Kasumi-1 (cell line): ENCODE measurements at regions not wholly inside any gene's neighbourhood (a gene's known extent, or its start where the extent isn't known, plus 50 kb on each side); places are given as distances from the start of the nearest gene placed in this dataset.
"Not testable (repeated sequence)": the region's sequence is repeated elsewhere in the genome, so short reads cannot be mapped to it uniquely, and the experiment has no call there.

Experiments
- DNase-seq, 2 experiments: peaks; one replicate each; lab custom pipeline; 2025; lab: John Stamatoyannopoulos, UW

- no peak for DNase-seq
These were observed 237.4 kb upstream of the ACVR2A start for GRCh38 chr2:147607379-147607778.

GRCh38 chr2:147603876-147604275 is 241.0 kb upstream of the ACVR2A start:
- no peak for DNase-seq

GRCh38 chr2:147603447-147603846 is 241.4 kb upstream of the ACVR2A start:
- DNase-seq: no peak

GRCh38 chr2:147600646-147601045 is 244.2 kb upstream of the ACVR2A start:
- no peak for DNase-seq

GRCh38 chr2:147600223-147600622 is 244.6 kb upstream of the ACVR2A start:
- no peak for DNase-seq

- DNase-seq: no peak
These were observed 249.6 kb upstream of the ACVR2A start for GRCh38 chr2:147595200-147595599.

- DNase-seq: no peak
These were observed 250.8 kb upstream of the ACVR2A start for GRCh38 chr2:147594038-147594437.

- DNase-seq: not testable (repeated sequence)
These were observed 252.0 kb upstream of the ACVR2A start for GRCh38 chr2:147592784-147593183.

- DNase-seq: no peak
These were observed 255.7 kb upstream of the ACVR2A start for GRCh38 chr2:147589127-147589526.

- DNase-seq: no peak
These were observed 256.6 kb upstream of the ACVR2A start for GRCh38 chr2:147588191-147588590.

GRCh38 chr2:147578529-147578928 is 266.3 kb upstream of the ACVR2A start:
- DNase-seq: no peak

GRCh38 chr2:147577998-147578380 is 266.8 kb upstream of the ACVR2A start:
- no peak for DNase-seq

- DNase-seq: no peak
These were observed 267.4 kb upstream of the ACVR2A start for GRCh38 chr2:147577323-147577997.

GRCh38 chr2:147575106-147575505 is 269.7 kb upstream of the ACVR2A start:
- no peak for DNase-seq

- DNase-seq: no peak
These were observed 272.2 kb upstream of the ACVR2A start for GRCh38 chr2:147572622-147573021.

- DNase-seq: no peak
These were observed 275.4 kb upstream of the ACVR2A start for GRCh38 chr2:147569426-147569825.

GRCh38 chr2:147568109-147568508 is 276.7 kb upstream of the ACVR2A start:
- DNase-seq: no peak

GRCh38 chr2:147567136-147567535 is 277.7 kb upstream of the ACVR2A start:
- no peak for DNase-seq

- peak; percentile 23 to 24 for DNase-seq
These were observed 283.9 kb upstream of the ACVR2A start for GRCh38 chr2:147560810-147561535.

GRCh38 chr2:147559070-147559725 is 285.6 kb upstream of the ACVR2A start:
- DNase-seq: no peak

GRCh38 chr2:147558620-147559019 is 286.2 kb upstream of the ACVR2A start:
- no peak for DNase-seq

GRCh38 chr2:147554521-147555107 is 290.2 kb upstream of the ACVR2A start:
- no peak for DNase-seq

GRCh38 chr2:147553775-147554271 is 291.0 kb upstream of the ACVR2A start:
- DNase-seq: no peak
